ENCODE measurements at regions not wholly inside any gene's neighbourhood (a gene's known extent, or its start where the extent isn't known, plus 50 kb on each side); places are given as distances from the start of the nearest gene placed in this dataset.
A peak's percentile ranks its signal among the peaks of the same experiment; 100 is the strongest.

DNA sequence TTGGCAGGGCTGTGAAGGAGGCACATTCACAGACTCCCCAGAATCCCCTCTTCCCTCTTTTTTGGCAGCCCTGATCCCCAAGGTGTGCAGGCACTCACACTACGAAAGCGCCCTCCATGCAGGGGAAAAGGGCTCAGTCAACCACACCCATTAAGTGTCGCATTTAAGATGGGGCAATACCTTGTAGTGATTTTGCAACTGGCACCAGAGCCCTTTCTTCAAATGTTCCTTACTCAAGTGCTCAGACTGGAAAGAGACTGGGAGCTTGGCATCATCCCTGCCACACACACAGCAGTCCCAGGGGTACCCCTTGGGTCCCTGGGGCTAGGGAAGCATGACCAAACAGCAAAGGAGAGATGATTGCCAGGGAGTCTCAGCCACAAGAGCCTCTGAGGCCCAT lies 190.1 kb downstream of the HAUS1 start:
- no peak for DNase-seq

DNA sequence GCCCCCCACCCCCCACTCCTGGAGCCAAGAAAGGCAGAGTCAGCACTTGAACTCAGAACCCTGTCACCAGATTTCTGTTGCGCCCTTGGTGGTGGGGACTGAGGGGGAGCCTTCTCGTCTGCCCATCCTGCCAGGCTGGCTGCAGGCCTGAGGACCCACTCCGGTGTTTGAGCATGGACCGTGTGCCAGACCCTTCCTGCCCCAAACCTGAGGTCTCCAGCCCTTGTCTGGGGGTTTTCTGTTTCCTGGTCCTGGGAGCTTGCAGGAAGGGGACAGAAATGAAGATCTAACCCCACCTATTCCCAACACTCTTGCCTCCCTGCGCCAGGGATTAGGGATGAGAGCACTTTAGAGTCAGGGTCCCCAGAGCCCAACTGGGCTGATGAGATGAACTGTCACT lies 190.6 kb downstream of the HAUS1 start:
- DNase-seq, result no peak

DNA sequence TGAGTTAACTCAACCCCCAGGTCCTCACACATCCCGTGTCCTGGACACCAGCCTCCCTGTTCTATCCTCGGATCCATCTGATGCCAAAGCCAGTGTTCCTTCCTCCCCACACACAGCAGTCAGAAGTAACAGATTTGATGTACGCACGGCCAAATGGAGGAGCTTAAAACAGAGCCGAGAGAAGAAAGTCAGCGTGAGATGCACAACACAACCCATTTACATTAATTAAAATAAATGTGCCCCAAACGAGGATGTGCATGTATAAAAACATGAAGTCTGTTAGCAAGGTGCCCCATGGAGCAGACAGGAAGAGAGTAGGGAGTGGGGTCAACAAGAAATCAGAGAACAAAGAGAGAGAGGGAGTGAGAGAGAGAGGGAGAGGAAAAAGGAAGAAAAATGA lies 191.2 kb downstream of the HAUS1 start:
- DNase-seq, result no peak

DNA sequence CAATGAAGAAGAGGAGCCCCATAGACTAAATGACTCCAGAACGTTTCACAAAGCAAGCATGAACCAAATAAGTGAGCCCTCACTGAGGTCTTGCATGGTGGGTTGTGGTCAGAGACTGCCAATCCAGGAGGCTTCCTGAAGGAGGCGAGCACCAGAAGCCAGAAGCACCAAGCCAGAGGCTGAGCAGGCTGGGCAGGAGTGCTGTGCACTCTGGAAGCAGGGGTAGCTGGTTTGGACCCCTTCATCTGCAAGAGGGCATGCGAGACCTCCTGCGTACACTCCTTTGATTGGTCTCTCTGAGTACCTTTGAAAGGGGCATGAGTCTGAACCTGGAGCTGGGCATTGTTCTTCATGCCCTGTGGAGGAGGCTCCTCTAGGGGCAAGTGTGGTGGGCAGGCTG lies 192.5 kb downstream of the HAUS1 start:
- DNase-seq, result no peak

DNA sequence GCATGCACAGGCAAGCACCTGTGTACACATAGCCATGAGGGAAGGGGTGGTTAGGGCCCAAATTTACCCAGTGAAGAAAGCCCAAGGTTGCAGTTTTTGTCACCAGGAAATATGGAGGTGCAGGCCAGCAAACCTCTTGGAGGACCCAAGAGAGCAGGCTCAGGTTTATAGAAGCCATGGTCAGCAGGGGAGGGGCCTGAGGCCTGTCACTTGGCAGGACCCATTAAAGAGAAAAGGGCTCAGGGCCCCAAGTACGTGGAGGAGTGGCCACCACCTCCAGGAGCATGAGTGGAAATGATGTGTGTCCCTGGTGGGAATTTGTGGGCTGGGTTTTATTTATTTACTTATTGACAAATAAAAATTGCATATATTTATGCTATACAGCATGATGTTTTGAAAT lies 192.9 kb downstream of the HAUS1 start:
- DNase-seq, result no peak

DNA sequence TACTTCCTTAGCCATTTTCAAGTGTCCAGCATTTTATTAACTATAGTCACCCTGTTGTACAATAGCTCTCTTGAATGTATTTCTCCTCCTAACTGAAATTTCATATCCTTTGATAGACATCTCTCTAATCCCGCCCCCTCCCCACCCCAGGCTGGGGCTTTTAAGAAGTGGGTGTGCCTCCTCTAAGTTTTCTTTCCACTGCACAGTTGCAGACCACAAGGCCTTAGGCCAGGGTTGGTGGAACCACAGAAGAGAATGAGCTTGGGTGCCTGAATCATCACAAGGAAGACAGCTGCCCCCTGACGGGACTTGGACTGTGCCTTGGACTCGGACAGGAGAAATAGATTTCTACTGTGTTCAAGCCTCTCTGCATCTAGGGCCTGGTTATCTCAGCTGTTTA lies 193.4 kb downstream of the HAUS1 start:
- DNase-seq, result no peak

DNA sequence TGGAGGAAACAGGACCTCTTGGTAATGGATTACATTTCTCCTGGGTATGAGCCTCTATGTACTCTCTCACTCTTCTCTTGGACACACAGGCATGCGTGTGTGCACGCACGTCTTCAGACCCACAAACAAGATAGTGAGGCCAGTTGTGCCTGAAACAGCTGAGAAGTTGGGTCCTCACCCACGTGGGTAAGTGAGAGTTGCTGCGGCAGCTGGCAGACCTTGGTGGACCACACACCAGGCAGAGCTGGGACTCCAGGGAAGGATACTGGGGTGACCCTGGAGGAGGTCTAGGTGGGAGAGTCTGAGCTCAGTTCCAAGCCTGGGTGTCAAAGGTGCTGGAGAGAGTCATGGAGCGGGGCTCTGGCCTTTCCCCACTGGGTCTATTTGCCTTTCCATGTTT lies 194.3 kb downstream of the HAUS1 start:
- DNase-seq, result no peak

DNA sequence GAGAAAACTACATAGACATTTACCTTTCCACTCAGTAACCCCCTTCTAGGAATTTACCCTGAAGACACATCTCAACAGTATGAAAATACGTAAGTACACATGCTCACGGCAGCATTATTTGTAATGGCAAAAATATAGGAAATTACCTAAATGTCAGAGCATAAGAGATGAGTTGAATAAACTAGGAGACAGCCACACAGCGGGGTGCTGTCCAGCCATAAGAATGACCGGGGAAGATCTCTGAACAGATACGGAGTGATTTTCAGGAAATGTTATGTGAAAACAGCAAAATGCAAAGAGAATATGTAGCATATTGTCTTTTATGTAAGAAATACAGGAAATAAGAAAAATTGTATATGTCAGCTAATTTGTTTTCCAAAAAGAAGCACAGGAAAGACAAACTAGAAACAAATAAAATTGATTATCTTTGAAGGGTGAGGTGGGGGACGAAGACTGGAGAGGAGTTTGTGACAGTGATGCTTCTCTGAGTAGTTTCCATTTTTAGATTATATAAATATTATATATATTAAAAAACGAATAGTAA lies 195.4 kb downstream of the HAUS1 start:
- no peak for DNase-seq

DNA sequence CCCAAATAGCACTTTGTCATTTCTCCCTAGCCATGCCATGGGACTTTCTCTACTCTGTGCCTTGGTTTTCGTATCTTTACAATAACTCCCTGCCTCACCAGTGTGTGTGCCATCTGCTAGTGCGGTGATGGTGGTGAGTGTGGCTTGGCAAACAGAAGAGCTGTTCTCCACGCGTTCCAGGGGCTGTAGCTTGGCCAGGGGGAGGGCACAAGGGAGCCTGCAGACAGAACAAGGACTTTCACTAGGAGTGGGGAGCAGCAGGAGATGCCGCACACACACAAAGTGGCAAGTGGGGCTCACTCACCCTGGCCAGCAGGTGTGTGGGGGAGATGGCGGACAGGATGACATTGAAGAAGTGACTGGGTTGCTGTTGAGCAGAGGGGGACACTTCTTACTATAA lies 196.9 kb downstream of the HAUS1 start:
- peak in 1 of 56 donors; percentile 4 for DNase-seq

DNA sequence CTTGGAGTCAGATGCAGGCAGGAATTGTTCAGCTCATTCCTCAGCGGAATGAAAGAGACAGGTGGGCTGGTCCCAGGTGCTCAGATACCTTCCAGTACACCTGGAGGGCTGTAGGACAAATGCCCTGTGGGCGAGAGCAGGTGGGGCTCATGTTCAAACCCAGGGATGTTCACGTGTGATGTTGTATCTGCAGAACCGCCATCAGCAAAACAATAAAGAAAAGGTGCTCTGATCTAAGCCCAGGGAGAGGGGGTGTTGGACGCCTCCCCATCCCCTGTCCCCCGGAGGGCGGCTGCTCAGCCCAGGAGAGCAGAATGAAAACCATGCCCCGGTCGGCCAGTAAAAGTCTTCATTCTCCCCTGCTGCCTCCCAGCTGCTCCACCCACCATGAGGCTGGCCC lies 197.4 kb downstream of the HAUS1 start:
- DNase-seq, result no peak

DNA sequence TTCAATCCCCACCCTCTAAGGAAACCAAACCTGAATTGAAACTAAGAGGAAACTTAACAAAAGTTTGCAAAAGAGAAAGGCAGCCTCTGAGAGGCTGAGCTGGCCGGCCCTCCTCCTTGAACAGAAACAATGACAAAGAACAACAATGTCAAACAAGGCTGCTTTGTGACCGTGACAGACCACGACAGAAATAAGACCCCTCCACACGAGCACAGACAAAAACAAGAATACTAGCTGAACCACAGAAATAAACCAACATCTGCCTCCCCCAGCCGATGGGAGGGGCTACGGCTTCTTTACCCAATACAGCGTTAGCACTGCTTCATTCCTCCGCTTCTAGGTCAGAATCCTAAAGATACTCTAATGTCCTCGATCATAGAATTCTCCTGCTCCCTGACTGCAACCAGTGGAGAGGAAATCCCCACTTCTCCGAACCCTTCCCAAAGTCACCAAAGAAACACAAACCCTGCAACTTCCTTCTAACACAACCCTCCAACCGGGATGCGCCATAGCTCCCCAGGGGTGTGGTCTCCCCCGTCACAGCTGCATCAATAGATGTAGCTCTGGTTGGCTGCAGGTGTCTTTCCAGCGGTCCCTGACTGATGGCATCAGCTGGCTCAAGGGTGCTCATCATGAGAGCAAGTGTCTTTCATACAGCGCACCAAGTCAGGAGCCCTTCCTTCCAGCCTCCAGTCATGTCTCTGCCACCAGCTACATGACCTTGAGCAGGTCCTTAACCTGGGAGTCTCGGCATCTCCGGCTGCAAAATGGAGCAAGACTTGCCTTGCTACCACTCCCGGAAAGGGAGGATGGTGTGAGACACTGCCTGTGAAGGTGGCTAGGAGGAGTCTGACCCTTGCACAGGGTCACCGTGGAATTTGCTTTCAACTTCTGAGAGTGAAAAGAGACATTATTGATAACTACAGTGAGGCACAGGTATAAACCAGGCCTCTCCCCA lies 198.6 kb downstream of the HAUS1 start:
- no peak for DNase-seq

DNA sequence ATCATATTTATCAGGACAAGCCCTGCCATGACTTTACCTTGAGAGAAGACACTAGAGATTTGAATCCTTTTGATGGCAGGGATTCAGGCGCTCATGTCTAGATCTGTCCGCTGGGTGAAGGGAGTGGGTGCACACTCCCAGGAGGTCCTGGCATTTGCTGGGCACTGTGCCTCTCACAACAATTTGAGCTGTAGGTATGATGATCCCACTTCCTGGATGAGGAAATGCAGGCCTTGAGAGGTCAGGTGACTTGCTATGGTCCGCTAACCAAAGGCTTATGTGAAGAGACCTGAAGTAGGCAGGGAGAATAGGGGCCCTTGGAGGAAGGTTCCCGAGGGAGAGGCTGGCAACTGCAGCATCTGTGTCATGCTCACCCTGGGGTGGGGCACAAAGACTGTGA lies 206.1 kb downstream of the HAUS1 start:
- DNase-seq, result no peak

DNA sequence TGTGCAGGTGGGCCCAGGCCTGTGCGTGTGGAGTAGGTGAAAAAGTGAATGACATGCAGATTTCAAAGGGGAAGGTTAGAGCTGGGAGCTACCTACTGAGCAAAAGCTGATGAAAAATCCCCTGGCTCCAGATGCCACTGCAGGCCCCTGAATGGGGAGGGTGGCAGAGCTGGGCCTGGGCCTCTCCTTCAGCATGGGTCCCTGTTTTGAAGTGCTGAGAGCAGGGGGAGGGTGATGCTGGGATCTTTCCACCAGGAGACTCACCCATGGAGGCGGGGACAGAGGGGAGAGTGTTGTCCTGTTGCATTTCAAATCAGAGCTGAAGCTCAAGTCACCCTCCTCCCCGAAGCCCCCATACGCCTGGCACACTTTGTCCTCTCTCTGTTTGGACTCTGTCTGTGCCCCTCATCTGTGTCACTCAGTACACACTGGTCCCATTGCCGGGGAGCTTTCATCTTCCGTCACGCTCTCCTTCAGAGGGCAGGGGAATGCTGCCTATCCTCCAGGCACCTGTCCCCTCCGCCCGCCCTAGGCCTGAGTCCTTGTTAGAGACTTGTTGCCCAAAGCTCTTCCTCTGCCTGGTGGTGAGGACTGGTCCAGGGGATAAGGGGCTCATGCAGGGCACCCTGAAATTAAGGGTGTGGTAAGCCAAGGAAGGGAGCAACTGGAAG lies 206.6 kb downstream of the HAUS1 start:
- no peak for DNase-seq

DNA sequence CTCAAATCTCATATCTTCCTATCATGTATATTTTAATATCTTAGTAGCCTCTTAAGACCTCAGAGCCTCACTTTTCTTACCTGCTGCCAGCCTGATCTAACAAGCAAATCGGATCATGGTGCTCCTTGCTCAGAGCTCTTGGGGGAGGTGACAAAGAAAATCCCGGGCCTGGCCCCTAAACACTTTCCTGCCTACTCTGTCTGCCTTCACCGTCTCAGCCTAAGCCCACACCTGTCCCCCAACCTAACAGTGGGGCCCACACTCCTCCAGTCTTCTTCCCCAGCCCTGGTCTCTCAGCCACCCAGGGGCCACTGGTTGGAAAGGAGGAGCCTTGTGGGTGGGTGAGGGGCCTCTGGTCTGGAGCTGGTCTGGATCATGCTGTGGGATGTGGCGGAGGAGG lies 207.3 kb downstream of the HAUS1 start:
- DNase-seq, result no peak

DNA sequence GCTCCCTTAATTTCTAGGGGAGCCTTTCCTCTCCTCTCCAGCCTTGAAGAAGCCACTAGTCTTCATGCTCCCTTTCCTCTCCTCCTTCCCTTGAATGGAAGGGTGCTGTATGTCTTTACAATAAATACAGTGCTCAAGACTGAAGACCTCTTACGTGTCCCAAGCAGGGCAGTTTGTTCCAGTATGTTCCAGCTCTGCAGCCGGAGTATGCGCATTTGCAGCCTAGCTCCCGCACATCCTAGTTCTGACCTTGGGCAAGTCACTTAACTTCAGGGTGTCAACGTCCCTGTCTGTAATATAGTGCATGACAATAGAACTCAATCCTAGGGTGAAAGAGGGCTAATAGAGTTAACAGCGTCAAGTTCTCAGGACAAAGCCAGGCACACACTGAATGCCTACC lies 208.0 kb downstream of the HAUS1 start:
- no peak for DNase-seq

DNA sequence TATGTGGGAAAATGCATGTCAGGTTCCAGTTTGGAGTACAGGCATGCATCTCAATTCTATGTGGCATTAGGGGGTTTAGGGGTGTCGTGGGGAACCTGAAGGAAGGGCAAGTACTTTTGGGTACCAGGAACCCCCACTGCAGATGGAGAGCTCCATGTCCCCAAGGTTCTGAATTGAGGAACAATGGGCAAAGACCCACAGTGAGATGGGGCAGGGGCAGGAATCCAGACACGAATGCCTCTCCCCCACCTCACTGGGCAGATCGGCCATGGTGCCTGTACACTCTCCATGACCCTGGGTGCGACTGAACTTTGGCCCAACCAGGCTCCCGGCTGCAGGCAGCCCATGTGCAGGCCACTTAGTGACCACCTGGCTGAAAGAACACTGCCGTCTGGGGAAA lies 209.3 kb downstream of the HAUS1 start:
- DNase-seq, result no peak

DNA sequence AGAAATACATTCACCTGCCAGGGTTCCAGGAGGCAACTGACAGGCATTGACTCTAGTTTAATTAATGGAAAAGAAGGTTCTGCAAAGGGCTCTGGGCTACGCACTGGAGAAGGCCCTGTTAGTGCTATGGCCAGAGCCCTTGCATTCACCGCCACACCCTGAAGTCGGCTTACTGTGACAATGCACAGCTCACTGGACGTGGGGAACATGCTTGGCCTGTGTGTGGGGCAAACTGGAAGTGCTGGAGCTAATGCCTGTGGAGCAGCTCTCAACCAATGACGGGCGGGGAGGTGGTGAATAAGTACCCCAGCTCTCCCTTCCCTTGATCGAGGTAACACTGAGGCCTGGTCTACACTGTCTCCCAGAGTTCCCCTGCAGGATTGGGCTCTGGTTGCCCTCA lies 209.8 kb downstream of the HAUS1 start:
- no peak for DNase-seq

DNA sequence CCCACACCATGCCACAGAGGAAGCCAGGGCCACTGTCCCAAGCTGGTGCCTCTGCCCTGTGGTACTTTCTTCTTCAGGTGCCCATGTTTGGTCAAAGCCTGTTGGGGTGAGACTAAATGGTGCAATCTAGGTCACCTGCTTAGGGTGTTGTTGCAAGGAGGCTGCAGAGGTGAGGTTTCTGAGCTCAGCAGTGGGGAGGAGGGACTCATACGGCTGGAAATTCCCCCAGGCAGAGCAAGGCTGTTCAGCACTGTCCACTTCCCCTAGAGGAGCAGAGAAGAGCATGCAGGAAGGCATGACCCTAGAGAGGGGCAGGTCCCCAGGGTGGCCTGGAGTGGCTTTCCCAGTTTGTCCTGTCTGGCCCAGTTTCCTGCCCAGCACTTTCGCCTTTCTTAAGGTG lies 211.0 kb downstream of the HAUS1 start:
- DNase-seq, result no peak

DNA sequence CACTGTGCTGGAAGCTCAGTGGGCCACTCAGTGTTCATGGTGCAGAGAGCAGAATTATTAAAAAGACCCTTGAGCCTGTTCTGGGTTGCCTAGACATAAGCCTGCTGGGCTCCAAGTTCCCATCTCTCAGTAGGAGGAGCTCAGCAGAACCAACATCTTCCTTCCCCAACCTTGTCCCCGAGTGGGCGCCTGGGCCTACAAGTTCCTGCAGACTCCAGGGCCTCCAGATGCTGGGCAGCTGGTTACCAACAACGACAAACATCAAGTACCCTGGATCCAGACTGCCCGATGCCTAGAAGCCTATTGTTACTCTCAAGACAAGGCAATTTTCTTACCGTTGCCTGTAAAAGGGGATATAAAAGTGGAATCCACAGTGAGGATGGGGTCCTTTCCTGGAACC lies 214.2 kb downstream of the HAUS1 start:
- no peak for DNase-seq

DNA sequence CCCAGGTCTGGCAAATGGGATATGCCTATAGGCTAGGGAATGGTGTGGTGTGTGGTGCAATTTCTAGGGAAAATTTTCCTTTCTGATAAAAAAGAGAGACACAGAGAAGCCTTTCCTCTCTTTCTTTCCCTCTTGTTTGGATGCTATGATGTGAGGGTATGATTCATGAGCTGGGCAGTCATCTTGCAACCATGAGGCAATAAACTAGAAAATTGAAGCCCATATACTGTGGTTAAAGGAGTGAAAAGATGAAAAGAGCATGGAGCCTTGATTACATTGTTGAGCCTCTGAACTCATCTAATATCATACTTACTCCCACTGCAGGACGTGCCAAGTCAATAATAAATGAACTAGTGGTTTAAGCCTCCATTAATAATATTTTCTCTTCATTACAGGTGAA lies 215.6 kb downstream of the HAUS1 start:
- DNase-seq, result no peak

DNA sequence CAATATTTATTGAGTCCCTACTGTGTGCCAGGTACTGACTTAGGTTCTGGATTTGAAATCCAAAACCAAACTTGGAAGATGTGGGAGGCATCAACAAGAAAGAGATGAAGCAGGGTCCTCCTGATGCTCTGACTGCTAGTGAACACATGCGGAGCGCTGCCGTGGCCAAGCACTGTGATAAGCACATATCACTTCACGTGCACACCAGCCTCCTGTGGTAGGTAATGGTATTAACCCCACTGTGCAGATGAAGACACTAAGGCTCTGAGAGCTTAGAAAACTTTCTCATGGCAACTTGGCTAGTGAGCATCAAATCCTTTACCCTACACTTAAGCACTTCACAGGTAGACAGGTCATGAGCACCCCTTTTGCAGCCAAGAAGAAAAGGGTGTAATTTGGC lies 216.1 kb downstream of the HAUS1 start:
- no peak for DNase-seq

DNA sequence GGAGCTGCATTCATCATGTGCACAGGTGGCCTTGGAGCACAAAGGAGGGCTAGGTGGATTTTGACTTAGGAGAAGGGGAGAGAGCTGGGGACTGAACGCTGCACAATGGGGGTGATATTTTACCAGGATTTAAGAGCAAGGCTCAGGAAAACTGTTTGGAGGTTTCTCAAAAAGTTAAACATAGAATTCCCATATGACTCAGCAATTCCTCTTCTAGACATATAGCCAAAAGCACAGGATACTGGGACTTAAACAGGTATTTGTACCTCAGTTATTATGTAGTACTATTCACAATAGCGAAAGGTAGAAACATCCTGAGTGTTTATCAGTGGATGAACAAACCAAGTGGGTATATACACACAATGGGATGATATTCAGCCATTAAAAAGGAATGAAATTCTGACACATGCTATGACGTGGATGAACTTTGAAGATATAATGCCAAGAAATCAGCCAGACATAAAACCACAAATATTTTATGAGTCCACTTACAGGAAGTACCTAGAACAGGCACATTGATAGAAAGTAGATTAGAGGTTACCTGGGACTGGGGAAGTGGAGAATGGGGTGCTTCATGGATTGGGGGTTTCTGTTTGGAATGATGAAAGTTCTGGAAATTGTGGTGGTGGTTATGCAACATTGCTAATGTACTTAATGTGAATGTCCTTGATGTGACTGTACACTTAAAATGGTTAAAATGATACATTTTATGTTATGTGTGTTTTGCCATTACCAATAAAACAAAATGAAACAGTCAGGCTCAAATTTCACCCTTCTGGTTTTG lies 216.9 kb downstream of the HAUS1 start:
- DNase-seq, result no peak
